ENCODE measurements at regions not wholly inside any gene's neighbourhood (a gene's known extent, or its start where the extent isn't known, plus 50 kb on each side); places are given as distances from the start of the nearest gene placed in this dataset.
"Not testable (repeated sequence)": the region's sequence is repeated elsewhere in the genome, so short reads cannot be mapped to it uniquely, and the experiment has no call there.

GRCh38 chr2:22156661-22157060 lies 1032.9 kb downstream of the TDRD15 start:
- not testable (repeated sequence) for H3K4me3 ChIP-seq (ENCODE audit: low read length); H3K27ac ChIP-seq (ENCODE audit: low read depth, low read length); H3K9ac ChIP-seq (ENCODE audit: low read length); H3K27me3 ChIP-seq (ENCODE audit: control insufficient read depth, insufficient read depth, low read length); H3K4me1 ChIP-seq (ENCODE audit: control insufficient read depth, insufficient read depth, low read length); H3K36me3 ChIP-seq (ENCODE audit: control insufficient read depth, insufficient read depth, low read length)

- H3K27ac ChIP-seq (ENCODE audit: low read depth, low read length) = no peak overlapping the region
- no peaks in the 10 kb centered on the region for H3K36me3 ChIP-seq (ENCODE audit: control insufficient read depth, insufficient read depth, low read length)
Observed at GRCh38 chr2:22167256-22167655, 1043.5 kb downstream of the TDRD15 start.

GRCh38 chr2:22175003-22175402 lies 1051.2 kb downstream of the TDRD15 start:
- H3K27me3 ChIP-seq (ENCODE audit: control insufficient read depth, insufficient read depth, low read length) = no peaks in the 10 kb centered on the region
- no peak overlapping the region for H3K4me3 ChIP-seq (ENCODE audit: low read length)
- H3K27ac ChIP-seq (ENCODE audit: low read depth, low read length) = no peak overlapping the region
- no peaks in the 10 kb centered on the region for H3K4me1 ChIP-seq (ENCODE audit: control insufficient read depth, insufficient read depth, low read length)
- H3K9ac ChIP-seq (ENCODE audit: low read length) = no peak overlapping the region
- H3K36me3 ChIP-seq (ENCODE audit: control insufficient read depth, insufficient read depth, low read length) = no peaks in the 10 kb centered on the region

More at GRCh38 chr2:22167256-22167655, 1043.5 kb downstream of the TDRD15 start:
- H3K4me3 ChIP-seq (ENCODE audit: low read length) = no peak overlapping the region
- no peaks in the 10 kb centered on the region for H3K4me1 ChIP-seq (ENCODE audit: control insufficient read depth, insufficient read depth, low read length)
- no peaks in the 10 kb centered on the region for H3K27me3 ChIP-seq (ENCODE audit: control insufficient read depth, insufficient read depth, low read length)
- no peak overlapping the region for H3K9ac ChIP-seq (ENCODE audit: low read length)

GRCh38 chr2:22185251-22185650 lies 1061.5 kb downstream of the TDRD15 start:
- no peaks in the 10 kb centered on the region for H3K27me3 ChIP-seq (ENCODE audit: control insufficient read depth, insufficient read depth, low read length)
- H3K4me1 ChIP-seq (ENCODE audit: control insufficient read depth, insufficient read depth, low read length) = no peaks in the 10 kb centered on the region
- no peak overlapping the region for H3K27ac ChIP-seq (ENCODE audit: low read depth, low read length)
- no peak overlapping the region for H3K9ac ChIP-seq (ENCODE audit: low read length)
- H3K4me3 ChIP-seq (ENCODE audit: low read length) = no peak overlapping the region
- H3K36me3 ChIP-seq (ENCODE audit: control insufficient read depth, insufficient read depth, low read length) = no peaks in the 10 kb centered on the region

GRCh38 chr2:22186261-22186828 lies 1062.6 kb downstream of the TDRD15 start:
- not testable (repeated sequence) for H3K9ac ChIP-seq (ENCODE audit: low read length); H3K4me1 ChIP-seq (ENCODE audit: control insufficient read depth, insufficient read depth, low read length); H3K27ac ChIP-seq (ENCODE audit: low read depth, low read length); H3K4me3 ChIP-seq (ENCODE audit: low read length); H3K36me3 ChIP-seq (ENCODE audit: control insufficient read depth, insufficient read depth, low read length); H3K27me3 ChIP-seq (ENCODE audit: control insufficient read depth, insufficient read depth, low read length)

- Histone ChIP-seq H3K36me3 (ENCODE audit: control insufficient read depth, insufficient read depth, low read length) (no peaks in the 10 kb centered on the region), H3K4me3 (ENCODE audit: low read length) (no peak overlapping the region), H3K27me3 (ENCODE audit: control insufficient read depth, insufficient read depth, low read length) (no peaks in the 10 kb centered on the region), H3K9ac (ENCODE audit: low read length) (no peak overlapping the region), H3K27ac (ENCODE audit: low read depth, low read length) (no peak overlapping the region), H3K4me1 (ENCODE audit: control insufficient read depth, insufficient read depth, low read length) (no peaks in the 10 kb centered on the region)
Observed at GRCh38 chr2:22189893-22190480, 1066.2 kb downstream of the TDRD15 start.

GRCh38 chr2:22194218-22194617 lies 1070.5 kb downstream of the TDRD15 start:
- H3K36me3 ChIP-seq (ENCODE audit: control insufficient read depth, insufficient read depth, low read length) = no peaks in the 10 kb centered on the region
- no peak overlapping the region for H3K27ac ChIP-seq (ENCODE audit: low read depth, low read length)
- H3K4me1 ChIP-seq (ENCODE audit: control insufficient read depth, insufficient read depth, low read length) = peaks cover 3% of the 10 kb centered on the region
- no peak overlapping the region for H3K4me3 ChIP-seq (ENCODE audit: low read length)
- no peaks in the 10 kb centered on the region for H3K27me3 ChIP-seq (ENCODE audit: control insufficient read depth, insufficient read depth, low read length)
- no peak overlapping the region for H3K9ac ChIP-seq (ENCODE audit: low read length)

GRCh38 chr2:22196806-22197205 lies 1073.0 kb downstream of the TDRD15 start:
- H3K27ac ChIP-seq (ENCODE audit: low read depth, low read length) = no peak overlapping the region
- H3K4me3 ChIP-seq (ENCODE audit: low read length) = no peak overlapping the region
- no peaks in the 10 kb centered on the region for H3K36me3 ChIP-seq (ENCODE audit: control insufficient read depth, insufficient read depth, low read length)
- H3K27me3 ChIP-seq (ENCODE audit: control insufficient read depth, insufficient read depth, low read length) = no peaks in the 10 kb centered on the region
- H3K4me1 ChIP-seq (ENCODE audit: control insufficient read depth, insufficient read depth, low read length) = peaks cover 3% of the 10 kb centered on the region
- no peak overlapping the region for H3K9ac ChIP-seq (ENCODE audit: low read length)

- peaks cover 3% of the 10 kb centered on the region for H3K4me1 ChIP-seq (ENCODE audit: control insufficient read depth, insufficient read depth, low read length)
- no peak overlapping the region for H3K27ac ChIP-seq (ENCODE audit: low read depth, low read length)
- H3K4me3 ChIP-seq (ENCODE audit: low read length) = no peak overlapping the region
- no peaks in the 10 kb centered on the region for H3K27me3 ChIP-seq (ENCODE audit: control insufficient read depth, insufficient read depth, low read length)
- H3K9ac ChIP-seq (ENCODE audit: low read length) = no peak overlapping the region
- no peaks in the 10 kb centered on the region for H3K36me3 ChIP-seq (ENCODE audit: control insufficient read depth, insufficient read depth, low read length)
Observed at GRCh38 chr2:22198381-22199283, 1074.9 kb downstream of the TDRD15 start.

- H3K27me3 ChIP-seq (ENCODE audit: control insufficient read depth, insufficient read depth, low read length) = no peaks in the 10 kb centered on the region
- no peak overlapping the region for H3K9ac ChIP-seq (ENCODE audit: low read length)
- no peak overlapping the region for H3K27ac ChIP-seq (ENCODE audit: low read depth, low read length)
- H3K4me1 ChIP-seq (ENCODE audit: control insufficient read depth, insufficient read depth, low read length) = peaks cover 3% of the 10 kb centered on the region
- no peak overlapping the region for H3K4me3 ChIP-seq (ENCODE audit: low read length)
- H3K36me3 ChIP-seq (ENCODE audit: control insufficient read depth, insufficient read depth, low read length) = no peaks in the 10 kb centered on the region
Observed at GRCh38 chr2:22199994-22200393, 1076.2 kb downstream of the TDRD15 start.

- Histone ChIP-seq H3K9ac (ENCODE audit: low read length) (no peak overlapping the region), H3K27ac (ENCODE audit: low read depth, low read length) (no peak overlapping the region)
Observed at GRCh38 chr2:22209545-22209944, 1085.8 kb downstream of the TDRD15 start.

GRCh38 chr2:22213237-22213636 lies 1089.5 kb downstream of the TDRD15 start:
- H3K4me3 ChIP-seq (ENCODE audit: low read length) = no peak overlapping the region
- H3K4me1 ChIP-seq (ENCODE audit: control insufficient read depth, insufficient read depth, low read length) = no peaks in the 10 kb centered on the region
- no peak overlapping the region for H3K27ac ChIP-seq (ENCODE audit: low read depth, low read length)
- H3K9ac ChIP-seq (ENCODE audit: low read length) = no peak overlapping the region
- no peaks in the 10 kb centered on the region for H3K36me3 ChIP-seq (ENCODE audit: control insufficient read depth, insufficient read depth, low read length)
- H3K27me3 ChIP-seq (ENCODE audit: control insufficient read depth, insufficient read depth, low read length) = no peaks in the 10 kb centered on the region

More at GRCh38 chr2:22209545-22209944, 1085.8 kb downstream of the TDRD15 start:
- no peaks in the 10 kb centered on the region for H3K27me3 ChIP-seq (ENCODE audit: control insufficient read depth, insufficient read depth, low read length)
- H3K4me1 ChIP-seq (ENCODE audit: control insufficient read depth, insufficient read depth, low read length) = no peaks in the 10 kb centered on the region
- no peaks in the 10 kb centered on the region for H3K36me3 ChIP-seq (ENCODE audit: control insufficient read depth, insufficient read depth, low read length)
- H3K4me3 ChIP-seq (ENCODE audit: low read length) = no peak overlapping the region

All from rectal smooth muscle tissue (tissue), 1 donor.